ENCODE measurements at regions not wholly inside any gene's neighbourhood (a gene's known extent, or its start where the extent isn't known, plus 50 kb on each side); places are given as distances from the start of the nearest gene placed in this dataset.

DNA sequence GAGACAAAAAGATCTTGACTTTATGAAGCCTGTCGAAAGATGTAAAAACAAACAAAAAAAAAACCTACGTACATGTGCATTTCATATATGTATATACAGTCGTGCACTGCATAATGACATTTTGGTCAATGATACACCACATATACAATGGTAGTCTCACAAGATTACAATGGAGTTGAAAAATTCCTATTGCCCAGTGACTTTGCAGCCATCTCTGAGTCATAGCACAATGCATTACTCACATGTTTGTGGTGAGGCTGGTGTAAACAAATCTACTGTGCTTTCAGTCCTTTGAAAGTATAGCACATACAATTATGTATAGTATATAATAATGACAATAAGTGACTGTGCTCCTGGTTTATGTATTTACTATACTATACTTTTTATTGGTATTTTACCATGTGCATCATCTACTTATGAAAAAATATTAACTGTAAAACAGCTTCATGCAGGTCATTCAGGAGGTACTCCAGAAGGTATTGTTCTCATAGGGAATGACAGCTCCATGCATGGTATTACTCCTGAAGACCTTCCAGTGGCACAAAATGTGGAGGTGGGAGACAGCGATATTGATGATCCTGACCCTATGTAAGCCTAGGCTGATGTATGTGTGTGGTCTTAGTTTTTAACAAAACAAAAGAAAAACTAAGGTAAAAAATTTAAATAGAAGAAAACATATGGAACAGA lies 73.7 kb upstream of the FST start:
- TF ChIP-seq, protein P1, sequence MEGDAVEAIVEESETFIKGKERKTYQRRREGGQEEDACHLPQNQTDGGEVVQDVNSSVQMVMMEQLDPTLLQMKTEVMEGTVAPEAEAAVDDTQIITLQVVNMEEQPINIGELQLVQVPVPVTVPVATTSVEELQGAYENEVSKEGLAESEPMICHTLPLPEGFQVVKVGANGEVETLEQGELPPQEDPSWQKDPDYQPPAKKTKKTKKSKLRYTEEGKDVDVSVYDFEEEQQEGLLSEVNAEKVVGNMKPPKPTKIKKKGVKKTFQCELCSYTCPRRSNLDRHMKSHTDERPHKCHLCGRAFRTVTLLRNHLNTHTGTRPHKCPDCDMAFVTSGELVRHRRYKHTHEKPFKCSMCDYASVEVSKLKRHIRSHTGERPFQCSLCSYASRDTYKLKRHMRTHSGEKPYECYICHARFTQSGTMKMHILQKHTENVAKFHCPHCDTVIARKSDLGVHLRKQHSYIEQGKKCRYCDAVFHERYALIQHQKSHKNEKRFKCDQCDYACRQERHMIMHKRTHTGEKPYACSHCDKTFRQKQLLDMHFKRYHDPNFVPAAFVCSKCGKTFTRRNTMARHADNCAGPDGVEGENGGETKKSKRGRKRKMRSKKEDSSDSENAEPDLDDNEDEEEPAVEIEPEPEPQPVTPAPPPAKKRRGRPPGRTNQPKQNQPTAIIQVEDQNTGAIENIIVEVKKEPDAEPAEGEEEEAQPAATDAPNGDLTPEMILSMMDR (conservative IDR thresholded peaks at IDR 0.05) = no peak
- no peak for TF ChIP-seq EZH2 (IDR thresholded peaks at IDR 0.05; ENCODE audit: low read depth)

Data from PC-9 (cell line).